ENCODE measurements at regions not wholly inside any gene's neighbourhood (a gene's known extent, or its start where the extent isn't known, plus 50 kb on each side); places are given as distances from the start of the nearest gene placed in this dataset.

DNA sequence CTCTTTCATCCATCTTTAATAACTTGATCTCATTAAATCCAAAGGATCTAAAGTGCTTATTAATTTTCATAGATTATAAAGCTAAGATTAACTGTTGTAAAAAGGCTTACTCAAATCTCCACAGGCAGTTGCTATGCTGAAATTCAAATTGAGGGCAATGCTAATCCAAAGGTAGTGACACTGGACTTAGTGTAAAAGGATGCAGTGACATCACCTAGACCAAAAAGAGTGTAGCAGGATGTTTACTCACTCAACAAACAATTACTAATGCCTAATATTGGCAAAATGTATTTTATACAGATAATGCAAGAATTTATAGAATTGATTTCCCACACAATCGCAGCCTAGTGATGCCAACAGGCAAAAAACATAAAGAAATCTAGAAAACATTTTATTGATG is 756.2 kb downstream of the CDH9 start:
- Mint-ChIP-seq H3K27ac (no peak overlapping the region), H3K4me3 (no peak overlapping the region), H3K9me3 (peaks cover 3 to 21% (median 5%) of the 10 kb centered on the region in 7 donors), H3K27me3 (no peaks in the 10 kb centered on the region), H3K4me1 (no peaks in the 10 kb centered on the region), H3K36me3 (no peaks in the 10 kb centered on the region)
- DNase-seq (no peak), ATAC-seq (ENCODE audit: low read depth in 2 of 2) (no peak)

DNA sequence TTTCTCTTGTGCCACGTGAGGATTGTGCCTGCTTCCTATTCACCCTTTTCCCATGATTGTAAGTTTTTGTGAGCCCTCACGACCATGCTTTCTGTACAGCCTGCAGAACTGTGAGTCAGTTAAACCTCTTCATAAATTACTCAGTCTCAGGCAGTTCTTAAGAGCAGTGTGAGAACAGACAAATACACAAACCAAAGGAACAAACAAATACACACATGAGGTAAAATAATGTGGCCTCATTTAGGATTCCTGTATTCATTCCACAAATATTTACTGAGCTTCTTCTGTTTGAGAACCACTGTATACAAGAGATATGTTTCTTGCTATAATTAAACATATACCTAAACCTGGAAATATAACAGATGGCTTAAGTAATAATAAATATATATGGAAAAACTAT is 760.3 kb downstream of the CDH9 start:
- Mint-ChIP-seq H3K4me3 (no peak overlapping the region), H3K27ac (no peak overlapping the region), H3K9me3 (peaks cover 0 to 15% (median 3%) of the 10 kb centered on the region in 7 donors), H3K36me3 (no peaks in the 10 kb centered on the region), H3K27me3 (no peaks in the 10 kb centered on the region), H3K4me1 (no peaks in the 10 kb centered on the region)
- DNase-seq = no peak
- ATAC-seq (ENCODE audit: low read depth in 2 of 2) = no peak

DNA sequence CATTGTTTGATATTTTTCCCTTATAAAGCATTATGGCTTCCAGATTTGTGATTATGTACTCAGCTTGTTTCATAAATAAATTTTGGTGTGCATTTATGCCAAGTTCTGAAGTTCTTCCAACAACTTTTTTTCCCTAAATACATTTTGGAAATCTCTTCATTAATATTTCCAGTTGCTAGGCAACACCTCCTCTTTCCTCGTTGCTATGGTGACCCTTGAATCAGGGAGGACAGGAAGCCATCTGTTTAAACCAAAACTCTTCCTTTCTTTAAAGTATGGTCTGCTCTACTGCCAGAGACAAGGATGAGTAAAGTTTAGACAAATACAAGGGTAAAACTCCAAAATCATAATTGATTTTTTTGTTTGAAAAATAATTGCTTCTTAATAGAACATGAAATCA is 779.3 kb downstream of the CDH9 start:
- no peak for DNase-seq
- Mint-ChIP-seq H3K36me3 (no peaks in the 10 kb centered on the region), H3K4me3 (no peak overlapping the region), H3K27ac (no peak overlapping the region), H3K9me3 (peaks cover 3 to 20% (median 10%) of the 10 kb centered on the region in 7 donors), H3K4me1 (no peaks in the 10 kb centered on the region), H3K27me3 (no peaks in the 10 kb centered on the region)
- no peak for ATAC-seq (ENCODE audit: low read depth in 2 of 2)

DNA sequence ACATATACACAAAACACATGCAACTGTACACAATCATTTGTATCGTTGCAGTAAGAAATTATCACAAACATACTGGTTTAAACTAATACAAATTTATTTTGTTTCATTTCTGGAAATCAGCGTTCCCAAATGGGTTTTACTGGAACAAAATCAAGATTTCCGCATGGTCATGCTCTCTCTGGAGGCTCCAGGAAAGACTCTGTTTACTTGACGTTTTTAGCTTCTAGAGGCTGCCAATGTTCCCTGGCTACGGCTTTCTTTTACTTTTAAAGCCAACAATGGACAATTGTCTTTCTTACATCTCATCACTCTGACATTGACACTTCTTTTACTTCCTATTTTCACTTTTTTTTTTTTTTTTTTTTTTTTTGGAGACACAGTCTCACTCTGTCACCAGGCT is 793.1 kb downstream of the CDH9 start:
- ATAC-seq (ENCODE audit: low read depth in 2 of 2) = no peak
- H3K9me3 Mint-ChIP-seq = peaks cover 0 to 4% (median 3%) of the 10 kb centered on the region in 7 donors
- no peak overlapping the region for H3K27ac Mint-ChIP-seq
- no peaks in the 10 kb centered on the region for H3K36me3 Mint-ChIP-seq
- no peaks in the 10 kb centered on the region for H3K27me3 Mint-ChIP-seq
- DNase-seq = no peak
- H3K4me1 Mint-ChIP-seq = no peaks in the 10 kb centered on the region
- no peak overlapping the region for H3K4me3 Mint-ChIP-seq

DNA sequence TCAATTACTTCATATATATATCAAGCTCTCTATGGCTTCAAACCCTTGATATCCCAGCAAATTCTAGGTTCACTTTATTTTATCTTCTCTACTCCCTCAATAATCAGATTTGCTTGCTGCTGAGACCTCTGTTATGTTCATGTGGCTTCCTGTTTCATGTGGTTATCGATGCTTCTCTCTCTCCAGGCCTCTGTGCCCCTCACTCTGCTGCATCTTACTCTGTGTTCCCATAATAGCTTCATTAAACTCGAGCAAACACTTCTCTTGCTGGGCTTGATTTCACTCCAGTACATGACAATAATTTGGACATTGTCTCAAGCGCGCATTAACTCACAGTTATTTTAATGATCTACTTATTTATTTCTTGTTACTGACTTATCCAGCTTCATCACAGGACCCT is 798.8 kb downstream of the CDH9 start:
- ATAC-seq (ENCODE audit: low read depth in 2 of 2) = no peak
- Mint-ChIP-seq H3K27me3 (no peaks in the 10 kb centered on the region), H3K4me3 (no peak overlapping the region), H3K4me1 (peaks cover 0 to 1% (median 0%) of the 10 kb centered on the region in 3 donors), H3K36me3 (no peaks in the 10 kb centered on the region), H3K9me3 (peaks cover 0 to 6% (median 4%) of the 10 kb centered on the region in 7 donors), H3K27ac (no peak overlapping the region)
- DNase-seq = no peak

DNA sequence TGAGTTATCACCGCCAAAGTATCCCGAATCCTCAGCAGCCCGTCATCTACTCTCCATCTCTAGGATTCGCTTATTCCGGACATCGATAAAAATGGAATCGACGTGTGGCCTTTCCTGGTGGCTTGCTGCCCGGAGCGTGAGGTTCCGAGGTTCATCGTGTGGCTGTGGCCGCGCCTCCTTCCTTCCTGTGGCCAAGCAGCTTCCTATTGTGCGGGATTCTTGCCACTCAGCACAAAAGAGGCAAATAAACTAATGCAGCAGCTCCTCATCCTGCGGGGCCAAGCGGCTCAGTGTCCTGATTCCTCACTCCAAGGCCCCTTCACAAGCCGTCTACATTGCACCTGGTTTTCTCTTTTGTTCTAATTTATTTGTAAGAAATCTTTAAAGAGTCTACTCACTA is 800.9 kb downstream of the CDH9 start:
- H3K4me1 Mint-ChIP-seq = peaks cover 0 to 1% (median 0%) of the 10 kb centered on the region in 3 donors
- H3K36me3 Mint-ChIP-seq = no peaks in the 10 kb centered on the region
- no peak overlapping the region for H3K4me3 Mint-ChIP-seq
- ATAC-seq (ENCODE audit: low read depth in 2 of 2) (no peak), DNase-seq (no peak)
- H3K27me3 Mint-ChIP-seq = no peaks in the 10 kb centered on the region
- peaks cover 0 to 12% (median 6%) of the 10 kb centered on the region in 7 donors for H3K9me3 Mint-ChIP-seq
- no peak overlapping the region for H3K27ac Mint-ChIP-seq

DNA sequence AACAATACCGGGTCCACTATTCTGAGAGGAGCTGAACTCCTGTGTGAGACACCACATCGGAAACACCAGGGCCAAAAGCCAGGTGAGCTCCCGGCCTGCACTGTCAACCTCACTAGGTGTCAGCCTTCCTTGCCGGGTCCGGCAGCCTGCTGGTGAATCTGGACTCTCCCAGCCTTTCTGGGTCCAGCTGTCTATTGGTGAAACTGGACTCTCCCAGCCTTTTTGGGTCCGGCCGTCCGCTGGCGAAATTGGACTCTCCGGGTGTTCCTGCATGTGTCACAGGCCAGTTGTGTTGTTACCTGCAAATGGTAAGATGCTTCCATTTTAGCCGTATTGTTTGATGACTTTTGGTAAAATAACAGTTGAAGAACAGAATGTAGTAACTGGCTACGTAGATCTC is 801.5 kb downstream of the CDH9 start:
- peaks cover 0 to 16% (median 7%) of the 10 kb centered on the region in 7 donors for H3K9me3 Mint-ChIP-seq
- peaks cover 0 to 1% (median 0%) of the 10 kb centered on the region in 3 donors for H3K4me1 Mint-ChIP-seq
- H3K27ac Mint-ChIP-seq = no peak overlapping the region
- H3K4me3 Mint-ChIP-seq = no peak overlapping the region
- ATAC-seq (ENCODE audit: low read depth in 2 of 2) (no peak), DNase-seq (no peak)
- H3K27me3 Mint-ChIP-seq = no peaks in the 10 kb centered on the region
- no peaks in the 10 kb centered on the region for H3K36me3 Mint-ChIP-seq

DNA sequence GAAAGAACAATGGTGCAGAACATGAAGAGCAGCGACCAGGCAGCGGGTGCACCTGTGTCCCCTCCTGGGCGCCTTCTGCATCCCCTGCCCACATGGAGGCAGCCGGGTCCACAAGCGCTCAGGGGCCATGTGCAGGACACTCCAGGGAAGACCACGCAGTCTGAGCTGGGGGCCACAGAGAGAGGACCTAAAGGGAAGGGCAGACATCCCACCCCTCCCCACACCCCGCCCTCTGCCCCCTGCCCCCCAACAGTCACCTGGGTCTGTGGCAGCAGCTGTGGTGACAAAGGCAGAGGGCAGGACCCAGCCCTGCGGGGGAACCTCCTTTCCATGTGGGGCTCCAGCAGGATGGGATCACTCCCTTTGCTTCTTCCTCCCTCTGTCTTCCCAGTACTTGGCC is 805.7 kb downstream of the CDH9 start:
- Mint-ChIP-seq H3K27ac (no peak overlapping the region), H3K27me3 (no peaks in the 10 kb centered on the region), H3K4me1 (peaks cover 0 to 1% (median 0%) of the 10 kb centered on the region in 3 donors), H3K4me3 (no peak overlapping the region), H3K36me3 (no peaks in the 10 kb centered on the region), H3K9me3 (peaks cover 8 to 26% (median 15%) of the 10 kb centered on the region in 7 donors)
- ATAC-seq (ENCODE audit: low read depth in 2 of 2) = no peak
- DNase-seq = no peak

DNA sequence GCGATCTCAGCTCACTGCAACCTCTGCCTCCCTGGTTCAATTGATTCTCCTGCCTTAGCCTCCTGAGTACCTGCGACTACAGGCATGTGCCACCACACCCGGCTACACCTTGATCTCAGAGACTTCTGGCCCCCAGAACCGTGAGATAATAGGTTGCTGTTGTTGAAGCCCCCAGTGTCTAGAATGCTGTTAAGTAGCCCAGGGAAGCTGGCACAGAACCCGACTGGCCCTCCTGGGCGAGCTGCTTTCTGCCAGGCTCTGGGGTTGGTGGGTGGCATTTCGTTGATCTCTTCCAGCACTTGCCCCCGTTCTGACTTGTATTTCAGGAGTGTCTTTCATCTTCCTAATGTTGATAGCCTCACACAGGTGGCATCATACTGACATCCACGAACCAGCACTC is 807.1 kb downstream of the CDH9 start:
- ATAC-seq (ENCODE audit: low read depth in 2 of 2) = no peak
- H3K9me3 Mint-ChIP-seq = peaks cover 8 to 36% (median 23%) of the 10 kb centered on the region in 7 donors
- no peaks in the 10 kb centered on the region for H3K27me3 Mint-ChIP-seq
- peaks cover 0 to 1% (median 0%) of the 10 kb centered on the region in 3 donors for H3K4me1 Mint-ChIP-seq
- no peaks in the 10 kb centered on the region for H3K36me3 Mint-ChIP-seq
- no peak overlapping the region for H3K27ac Mint-ChIP-seq
- no peak for DNase-seq
- no peak overlapping the region for H3K4me3 Mint-ChIP-seq

DNA sequence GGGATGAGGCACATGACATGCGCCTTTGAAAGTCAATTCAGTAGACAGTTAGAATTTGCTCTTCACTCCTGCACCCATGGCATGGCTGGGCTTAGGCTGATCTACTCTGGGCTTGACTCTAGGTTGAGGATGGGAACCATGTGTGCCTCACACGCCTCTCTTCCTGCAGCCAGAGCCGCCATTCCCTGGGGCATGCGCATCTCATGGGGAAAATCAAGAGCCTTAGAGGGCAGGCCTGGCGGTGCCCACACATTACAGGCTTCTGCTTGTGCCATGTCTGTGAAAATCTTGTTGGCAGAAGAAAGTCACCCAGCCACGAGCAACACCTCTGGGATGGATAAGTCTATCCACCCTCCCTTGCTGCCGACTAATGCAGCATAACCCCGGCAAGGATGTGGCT is 808.5 kb downstream of the CDH9 start:
- no peak for DNase-seq
- ATAC-seq (ENCODE audit: low read depth in 2 of 2) = no peak
- Mint-ChIP-seq H3K27me3 (no peaks in the 10 kb centered on the region), H3K36me3 (no peaks in the 10 kb centered on the region), H3K9me3 (peaks cover 17 to 44% (median 29%) of the 10 kb centered on the region in 7 donors), H3K4me3 (no peak overlapping the region), H3K4me1 (no peaks in the 10 kb centered on the region), H3K27ac (no peak overlapping the region)

DNA sequence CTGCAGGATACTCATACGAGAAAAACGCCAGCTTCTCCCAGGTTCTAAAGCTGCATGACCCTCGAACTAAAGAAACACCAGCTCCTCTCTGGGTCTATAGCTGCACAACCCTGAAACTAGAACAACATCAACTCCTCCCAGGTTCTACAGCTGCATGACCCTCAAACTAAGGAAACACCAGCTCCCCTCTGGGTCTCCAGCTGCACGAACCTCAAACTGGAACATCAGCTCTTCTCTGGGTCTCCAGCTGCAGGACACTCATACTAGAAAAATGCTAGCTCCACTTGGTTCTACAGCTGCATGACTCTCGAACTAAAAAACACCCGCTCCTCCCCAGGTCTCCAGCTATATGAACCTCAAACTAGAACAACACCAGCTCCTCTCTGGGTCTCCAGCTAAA is 811.1 kb downstream of the CDH9 start:
- Mint-ChIP-seq H3K4me1 (no peaks in the 10 kb centered on the region), H3K36me3 (no peaks in the 10 kb centered on the region), H3K27me3 (no peaks in the 10 kb centered on the region), H3K27ac (no peak overlapping the region), H3K4me3 (no peak overlapping the region), H3K9me3 (peaks cover 14 to 54% (median 34%) of the 10 kb centered on the region in 7 donors)
- DNase-seq = no peak
- no peak for ATAC-seq (ENCODE audit: low read depth in 2 of 2)

DNA sequence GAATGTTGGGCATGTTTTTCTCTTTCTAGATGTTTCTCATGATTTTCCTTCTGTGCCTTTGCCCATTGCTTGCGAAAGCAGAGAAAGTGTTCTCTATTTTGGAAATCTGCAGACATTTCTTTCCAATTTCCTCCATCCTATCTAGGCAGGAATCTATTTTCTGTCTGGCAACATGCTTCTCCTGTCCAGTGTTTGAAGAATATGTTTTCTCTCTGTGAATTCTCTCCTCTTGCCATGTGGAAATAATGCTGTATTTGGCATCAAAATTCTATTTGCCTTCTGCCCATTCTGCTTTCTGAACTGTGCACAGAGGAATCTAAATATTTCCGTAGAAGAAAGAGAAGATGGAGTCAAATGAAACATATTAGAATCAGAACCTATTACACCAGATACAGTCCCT is 833.3 kb downstream of the CDH9 start:
- Mint-ChIP-seq H3K36me3 (no peaks in the 10 kb centered on the region), H3K27ac (no peak overlapping the region), H3K27me3 (no peaks in the 10 kb centered on the region), H3K9me3 (peaks cover 0 to 3% (median 2%) of the 10 kb centered on the region in 7 donors), H3K4me1 (no peaks in the 10 kb centered on the region), H3K4me3 (no peak overlapping the region)
- ATAC-seq (ENCODE audit: low read depth in 2 of 2) (no peak), DNase-seq (no peak)

DNA sequence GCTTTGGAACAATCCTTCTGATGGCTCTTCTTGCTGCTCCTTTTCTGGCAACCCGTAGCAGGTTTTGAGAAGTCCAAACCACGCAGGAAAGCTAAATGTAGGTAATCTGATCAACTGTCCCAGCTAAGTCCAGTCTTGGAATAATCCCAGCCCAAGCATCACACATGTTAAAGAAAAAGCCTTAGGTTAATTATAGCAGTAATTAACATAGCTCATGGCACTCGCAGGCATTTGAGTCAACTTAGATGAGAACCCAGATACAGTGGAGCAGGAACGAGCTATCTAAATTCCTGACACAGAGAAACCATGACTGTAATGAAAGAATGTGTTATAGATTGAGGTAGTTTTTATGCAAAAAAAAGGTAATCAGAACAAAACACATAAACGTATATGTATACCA is 844.8 kb downstream of the CDH9 start:
- no peak overlapping the region for H3K4me3 Mint-ChIP-seq
- ATAC-seq (ENCODE audit: low read depth in 2 of 2) (no peak), DNase-seq (no peak)
- no peaks in the 10 kb centered on the region for H3K27me3 Mint-ChIP-seq
- H3K4me1 Mint-ChIP-seq = no peaks in the 10 kb centered on the region
- H3K27ac Mint-ChIP-seq = peak overlapping the region in 1 of 6 donors; percentile 59
- H3K36me3 Mint-ChIP-seq = no peaks in the 10 kb centered on the region
- peaks cover 0 to 3% (median 0%) of the 10 kb centered on the region in 7 donors for H3K9me3 Mint-ChIP-seq

DNA sequence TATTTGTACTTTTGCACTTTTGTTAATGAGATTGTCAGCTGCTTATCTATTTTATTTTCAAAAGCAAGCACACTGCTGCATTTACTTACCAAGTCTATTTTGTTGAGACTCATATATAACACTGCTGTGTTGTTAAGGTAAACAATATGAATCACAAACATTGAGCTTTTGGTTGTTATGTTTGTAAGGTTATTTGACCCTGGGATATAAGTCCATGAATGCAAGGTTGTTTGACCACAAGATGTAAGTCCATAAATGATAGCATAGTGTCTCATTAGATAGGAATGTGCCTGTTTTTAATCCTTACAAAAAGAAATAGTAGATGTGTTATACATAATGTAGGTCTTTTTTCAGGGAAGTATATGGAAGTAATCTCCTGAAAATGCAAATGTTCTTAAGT is 845.9 kb downstream of the CDH9 start:
- no peak overlapping the region for H3K4me3 Mint-ChIP-seq
- no peaks in the 10 kb centered on the region for H3K27me3 Mint-ChIP-seq
- no peak overlapping the region for H3K27ac Mint-ChIP-seq
- no peaks in the 10 kb centered on the region for H3K36me3 Mint-ChIP-seq
- peaks cover 0 to 3% (median 0%) of the 10 kb centered on the region in 7 donors for H3K9me3 Mint-ChIP-seq
- H3K4me1 Mint-ChIP-seq = no peaks in the 10 kb centered on the region
- ATAC-seq (ENCODE audit: low read depth in 2 of 2) = no peak
- DNase-seq = no peak

DNA sequence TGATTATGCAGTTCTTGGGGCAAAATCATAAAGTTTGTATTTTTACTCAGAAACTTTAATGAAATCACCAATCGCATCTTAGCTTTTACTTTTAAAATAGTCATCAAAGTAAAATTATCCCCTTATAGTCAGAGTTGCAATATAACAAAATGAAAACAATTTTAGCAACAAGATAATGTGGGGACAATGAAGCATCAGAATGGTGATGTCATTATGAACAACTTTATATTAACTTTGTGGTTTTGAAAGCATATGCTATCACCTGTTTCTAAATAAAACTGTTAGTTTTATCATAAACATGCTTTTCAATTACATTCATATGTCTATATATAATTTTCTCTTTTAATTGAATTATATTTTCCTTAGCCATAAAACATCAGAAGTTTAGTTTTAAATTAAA is 856.8 kb downstream of the CDH9 start:
- Mint-ChIP-seq H3K36me3 (no peaks in the 10 kb centered on the region), H3K27ac (no peak overlapping the region), H3K4me3 (no peak overlapping the region), H3K9me3 (peaks cover 0 to 8% (median 1%) of the 10 kb centered on the region in 7 donors), H3K27me3 (no peaks in the 10 kb centered on the region), H3K4me1 (no peaks in the 10 kb centered on the region)
- DNase-seq (no peak), ATAC-seq (ENCODE audit: low read depth in 2 of 2) (no peak)
